Upper lobe of left lung (tissue), 6 donors: ENCODE measurements at regions not wholly inside any gene's neighbourhood (a gene's known extent, or its start where the extent isn't known, plus 50 kb on each side); places are given as distances from the start of the nearest gene placed in this dataset.
A peak's percentile ranks its signal among the peaks of the same experiment; 100 is the strongest.

Experiments
- ATAC-seq, 2 donors: fragments of 200-7000 bp; cut with Tn5 transposase; one replicate each; pipeline ENCODE4 v1.9.1; 2022; ENCODE audit warnings: mild to moderate bottlenecking in 2 of 2, moderate library complexity in 2 of 2; ENCODE audit not compliant: low FRiP score in 2 of 2
- DNase-seq, 2 donors: peaks; one replicate each; pipeline ENCODE4 v3.0.0-alpha.2; 2019 to 2020
- H3K27ac ChIP-seq, 4 donors: fragments of 200-600 bp; sonication (generic); one replicate each; pipeline ENCODE4 v1.5.1; 2016 to 2019
- H3K27me3 ChIP-seq, 4 donors: fragments of 200-600 bp; sonication (generic); one replicate each; pipeline ENCODE4 v1.5.1; 2017 to 2019
- H3K36me3 ChIP-seq, 4 donors: fragments of 200-600 bp; sonication (generic); one replicate each; pipeline ENCODE4 v1.5.1; 2016 to 2019
- H3K4me1 ChIP-seq, 4 donors: fragments of 200-600 bp; sonication (generic); one replicate each; pipeline ENCODE4 v1.5.1; 2018 to 2019
- H3K4me3 ChIP-seq, 4 donors: fragments of 200-600 bp; sonication (generic); one replicate each; pipeline ENCODE4 v1.5.1; 2017 to 2019; ENCODE audit warnings: mild to moderate bottlenecking in 2 of 4, moderate library complexity in 1 of 4
- H3K9me3 ChIP-seq, 4 donors: fragments of 200-600 bp; sonication (generic); one replicate each; pipeline ENCODE4 v1.5.1; 2018 to 2019
- CTCF ChIP-seq, 6 experiments: fragments of 450-650 bp in 4 of 6; fragments of 200-600 bp in 2 of 6; sonication (generic) in 2 of 6; IDR thresholded peaks; one replicate each; pipeline ENCODE4 v1.5.1; 2016 to 2019; ENCODE audit warnings: antibody characterized with exemption in 6 of 6
- EP300 ChIP-seq, 4 donors: sonication (generic); formaldehyde crosslinking; IDR thresholded peaks; one replicate each; pipeline ENCODE4 v1.5.1; 2017; ENCODE audit warnings: antibody characterized with exemption in 4 of 4, control low read depth in 2 of 4
- POLR2A ChIP-seq, 4 donors: fragments of 450-650 bp; IDR thresholded peaks; one replicate each; pipeline ENCODE4 v1.5.1; 2016 to 2017; ENCODE audit warnings: antibody characterized with exemption in 4 of 4, mild to moderate bottlenecking in 2 of 4
- POLR2AphosphoS5 ChIP-seq, 2 donors: sonication (generic); formaldehyde crosslinking; IDR thresholded peaks; one replicate each; pipeline ENCODE4 v1.5.1; 2017; ENCODE audit warnings: antibody characterized with exemption in 2 of 2
- WGBS, 2 donors: methylation state at CpG; one replicate each; pipeline ENCODE4 v1.1.5; 2017 to 2018; 5-methylcytosine and 5-hydroxymethylcytosine counted together
- donor health status: DM: no; HTN: no; CAD: no; lungs with moderate emphysema.
- donor health status: DM: no; HTN: yes; CAD: no; lungs with severe emphysema.

- DNase-seq: no peak
- 57 to 65% methylated on average over 2 of the region's 2 CpGs for WGBS, 2 donors
- TF ChIP-seq POLR2A (IDR thresholded peaks at IDR 0.05) (no peak), CTCF (IDR thresholded peaks at IDR 0.05) (no peak), EP300 (IDR thresholded peaks at IDR 0.05) (no peak)
Observed at GRCh38 chr1:177495878-177496277, 325.1 kb downstream of the BRINP2 start.

GRCh38 chr1:177490786-177491185 lies 320.0 kb downstream of the BRINP2 start:
- no peaks in the 10 kb centered on the region for H3K36me3 ChIP-seq
- ATAC-seq (no peak), DNase-seq (no peak)
- H3K9me3 ChIP-seq: no peaks in the 10 kb centered on the region
- no peak overlapping the region for H3K27ac ChIP-seq
- H3K4me3 ChIP-seq: no peak overlapping the region
- TF ChIP-seq EP300 (IDR thresholded peaks at IDR 0.05): no peak
- TF ChIP-seq POLR2AphosphoS5 (IDR thresholded peaks at IDR 0.05): no peak
- no peak for TF ChIP-seq POLR2A (IDR thresholded peaks at IDR 0.05)
- TF ChIP-seq CTCF (IDR thresholded peaks at IDR 0.05): no peak
- H3K27me3 ChIP-seq: no peaks in the 10 kb centered on the region
- no peaks in the 10 kb centered on the region for H3K4me1 ChIP-seq
- WGBS, 2 donors: 79 to 88% methylated on average over 2 of the region's 2 CpGs

More at GRCh38 chr1:177495878-177496277, 325.1 kb downstream of the BRINP2 start:
- no peak overlapping the region for H3K27ac ChIP-seq
- no peaks in the 10 kb centered on the region for H3K36me3 ChIP-seq
- H3K4me3 ChIP-seq: no peak overlapping the region
- H3K4me1 ChIP-seq: no peaks in the 10 kb centered on the region
- no peaks in the 10 kb centered on the region for H3K9me3 ChIP-seq
- no peak for ATAC-seq
- no peaks in the 10 kb centered on the region for H3K27me3 ChIP-seq

GRCh38 chr1:177490036-177490639 lies 319.4 kb downstream of the BRINP2 start:
- no peaks in the 10 kb centered on the region for H3K9me3 ChIP-seq
- no peak overlapping the region for H3K27ac ChIP-seq
- 76 to 82% methylated on average over 6 of the region's 6 CpGs for WGBS, 2 donors
- TF ChIP-seq CTCF (IDR thresholded peaks at IDR 0.05): no peak
- TF ChIP-seq POLR2A (IDR thresholded peaks at IDR 0.05): no peak
- no peak for TF ChIP-seq POLR2AphosphoS5 (IDR thresholded peaks at IDR 0.05)
- no peak for TF ChIP-seq EP300 (IDR thresholded peaks at IDR 0.05)
- DNase-seq: no peak
- H3K27me3 ChIP-seq: no peaks in the 10 kb centered on the region
- H3K4me1 ChIP-seq: no peaks in the 10 kb centered on the region
- no peak overlapping the region for H3K4me3 ChIP-seq
- ATAC-seq: peak; percentile 21 to 46
- no peaks in the 10 kb centered on the region for H3K36me3 ChIP-seq

GRCh38 chr1:177488722-177489121 lies 318.0 kb downstream of the BRINP2 start:
- H3K27ac ChIP-seq: no peak overlapping the region
- no peaks in the 10 kb centered on the region for H3K27me3 ChIP-seq
- WGBS, 2 donors: 59 to 63% methylated on average over 2 of the region's 2 CpGs
- no peak for DNase-seq
- H3K4me1 ChIP-seq: no peaks in the 10 kb centered on the region
- ATAC-seq: no peak
- no peak overlapping the region for H3K4me3 ChIP-seq
- TF ChIP-seq POLR2AphosphoS5 (IDR thresholded peaks at IDR 0.05) (no peak), CTCF (IDR thresholded peaks at IDR 0.05) (no peak), EP300 (IDR thresholded peaks at IDR 0.05) (no peak)
- H3K36me3 ChIP-seq: no peaks in the 10 kb centered on the region
- H3K9me3 ChIP-seq: no peaks in the 10 kb centered on the region

- ATAC-seq (no peak), DNase-seq (no peak)
- no peak for TF ChIP-seq CTCF (IDR thresholded peaks at IDR 0.05)
- TF ChIP-seq EP300 (IDR thresholded peaks at IDR 0.05): no peak
- TF ChIP-seq POLR2AphosphoS5 (IDR thresholded peaks at IDR 0.05): no peak
- no peak for TF ChIP-seq POLR2A (IDR thresholded peaks at IDR 0.05)
- H3K4me3 ChIP-seq: no peak overlapping the region
- 50 to 57% methylated on average over 1 of the region's 1 CpG for WGBS, 2 donors
- H3K27me3 ChIP-seq: no peaks in the 10 kb centered on the region
- no peaks in the 10 kb centered on the region for H3K4me1 ChIP-seq
- H3K9me3 ChIP-seq: no peaks in the 10 kb centered on the region
- no peaks in the 10 kb centered on the region for H3K36me3 ChIP-seq
- H3K27ac ChIP-seq: no peak overlapping the region
Observed at GRCh38 chr1:177487481-177487880, 316.7 kb downstream of the BRINP2 start.
